H1 (cell line): ENCODE measurements at regions not wholly inside any gene's neighbourhood (a gene's known extent, or its start where the extent isn't known, plus 50 kb on each side); places are given as distances from the start of the nearest gene placed in this dataset.

ENCODE experiments used
- CTCF ChIA-PET: fragments of 300-600 bp; sonication (Branson Sonifier 250); formaldehyde crosslinking; loops from one replicate; lab custom pipeline; 2021; ENCODE audit not compliant: partially characterized antibody; lab: Charles Lee
- POLR2A ChIA-PET: fragments of 300-600 bp; sonication (Branson Sonifier 250); formaldehyde crosslinking; loops from one replicate; lab custom pipeline; 2021; ENCODE audit warnings: inconsistent platforms; ENCODE audit not compliant: partially characterized antibody; lab: Charles Lee
- DNase-seq, 2 experiments: peaks; one replicate each; pipeline versions ENCODE4 v3.0.0 to v3.0.0-alpha.2; 2010 to 2022; ENCODE audit warnings: low spot score in 2 of 2, low read depth in 1 of 2, mixed read lengths in 1 of 2
- FAIRE-seq: peaks from 2 replicates; lab custom pipeline; 2011; peaks lifted over from hg19 to GRCh38; lab: Jason Lieb, UNC
- H2AFZ ChIP-seq: 2 replicates; pipeline ENCODE4 v1.8.1; 2012; ENCODE audit warnings: low read length, inconsistent platforms
- H2AK5ac ChIP-seq: 2 replicates; pipeline ENCODE4 v1.6.1; 2013; ENCODE audit warnings: low read depth, low read length
- H2BK120ac ChIP-seq: replicated peaks from 2 replicates; pipeline ENCODE3; 2013; ENCODE audit warnings: low read depth, low read length, inconsistent platforms
- H2BK12ac ChIP-seq: 2 replicates; pipeline ENCODE4 v1.6.1; 2013; ENCODE audit warnings: low read depth, low read length
- H2BK15ac ChIP-seq: 2 replicates; pipeline ENCODE4 v1.6.1; 2013; ENCODE audit warnings: low read length
- H2BK20ac ChIP-seq: 2 replicates; pipeline ENCODE4 v1.6.1; 2013; ENCODE audit warnings: low read length
- H2BK5ac ChIP-seq: 2 replicates; pipeline ENCODE4 v1.6.1; 2013; ENCODE audit warnings: low read depth, low read length
- H3K14ac ChIP-seq: 2 replicates; pipeline ENCODE4 v1.6.1; 2013; ENCODE audit warnings: inconsistent platforms; ENCODE audit not compliant: insufficient read length
- H3K18ac ChIP-seq: 2 replicates; pipeline ENCODE4 v1.6.1; 2013; ENCODE audit warnings: low read length; ENCODE audit errors: extremely low read depth
- H3K23ac ChIP-seq: 2 replicates; pipeline ENCODE4 v1.6.1; 2013; ENCODE audit warnings: inconsistent platforms; ENCODE audit not compliant: insufficient read length
- H3K23me2 ChIP-seq: 2 replicates; pipeline ENCODE4 v1.6.1; 2013; ENCODE audit warnings: low read depth, low read length
- H3K27ac ChIP-seq: 2 replicates; pipeline ENCODE4 v1.6.1; 2011; ENCODE audit warnings: low read depth, low read length, inconsistent platforms
- H3K27me3 ChIP-seq, 4 experiments: replicated peaks in 1 of 4; 1 replicate in 1 of 4; 2 replicates in 3 of 4; pipeline versions ENCODE4 v1.6.1 to v1.8.1; 2011 to 2013; ENCODE audit warnings: low read length in 3 of 4, mild to moderate bottlenecking in 3 of 4, inconsistent platforms in 2 of 4, mixed read lengths in 2 of 4, moderate library complexity in 1 of 4; ENCODE audit not compliant: control insufficient read depth in 3 of 4, insufficient read depth in 3 of 4; ENCODE audit errors: extremely low read depth in 1 of 4
- H3K36me3 ChIP-seq, 4 experiments: 2 replicates each; pipeline versions ENCODE4 v1.6.1 to v1.8.1; 2011 to 2013; ENCODE audit warnings: mild to moderate bottlenecking in 4 of 4, low read length in 3 of 4, moderate library complexity in 2 of 4, control low read depth in 1 of 4, inconsistent platforms in 1 of 4; ENCODE audit not compliant: insufficient read depth in 4 of 4, control insufficient read depth in 2 of 4
- H3K4ac ChIP-seq: replicated peaks from 2 replicates; pipeline ENCODE3; 2013; ENCODE audit warnings: low read length, low read depth, mixed read lengths, inconsistent platforms; ENCODE audit not compliant: insufficient read length
- H3K4me1 ChIP-seq, 4 experiments: replicated peaks in 1 of 4; 1 replicate in 1 of 4; 2 replicates in 3 of 4; pipeline versions ENCODE4 v1.6.1 to v1.8.1; 2011 to 2013; ENCODE audit warnings: low read length in 3 of 4, inconsistent platforms in 2 of 4, mixed read lengths in 1 of 4; ENCODE audit not compliant: insufficient read depth in 4 of 4, control insufficient read depth in 3 of 4
- H3K4me2 ChIP-seq, 2 experiments: 2 replicates each; pipeline versions ENCODE4 v1.6.1 to v1.8.1; 2011 to 2013; ENCODE audit warnings: low read depth in 2 of 2, low read length in 2 of 2, control low read depth in 1 of 2, inconsistent platforms in 1 of 2, mild to moderate bottlenecking in 1 of 2; ENCODE audit not compliant: insufficient read depth in 1 of 2
- H3K4me3 ChIP-seq, 4 experiments: fragments of 200-600, 300-600 bp in 1 of 4; sonication (generic), shearing (Covaris generic), sonication (Bioruptor Twin) in 1 of 4; 2 replicates each; pipeline versions ENCODE4 v1.5.1 to v1.8.1; 2011 to 2016; ENCODE audit warnings: low read length in 4 of 4, low read depth in 3 of 4, control low read depth in 2 of 4, inconsistent platforms in 2 of 4, mild to moderate bottlenecking in 2 of 4, mixed read lengths in 1 of 4, moderate library complexity in 1 of 4; ENCODE audit not compliant: insufficient read depth in 2 of 4; ENCODE audit errors: extremely low read depth in 1 of 4
- H3K56ac ChIP-seq: replicated peaks from 2 replicates; pipeline ENCODE3; 2013; ENCODE audit warnings: low read depth, mild to moderate bottlenecking, mixed read lengths, low read length, inconsistent platforms; ENCODE audit not compliant: insufficient read length
- H3K79me1 ChIP-seq: 2 replicates; pipeline ENCODE4 v1.6.1; 2013; ENCODE audit warnings: low read depth, low read length, control low read depth
- H3K79me2 ChIP-seq, 2 experiments: 2 replicates each; pipeline versions ENCODE4 v1.6.1 to v1.8.1; 2012 to 2013; ENCODE audit warnings: low read length in 2 of 2, mild to moderate bottlenecking in 2 of 2, inconsistent platforms in 1 of 2; ENCODE audit not compliant: insufficient read depth in 2 of 2, control insufficient read depth in 1 of 2
- H3K9ac ChIP-seq, 4 experiments: replicated peaks in 1 of 4; 1 replicate in 1 of 4; 2 replicates in 3 of 4; pipeline versions ENCODE4 v1.6.1 to v1.8.1; 2011 to 2013; ENCODE audit warnings: low read depth in 3 of 4, low read length in 3 of 4, control low read depth in 2 of 4, mild to moderate bottlenecking in 2 of 4, moderate library complexity in 2 of 4, inconsistent platforms in 1 of 4; ENCODE audit errors: extremely low read depth in 1 of 4
- H3K9me3 ChIP-seq, 2 experiments: 2 replicates each; pipeline versions ENCODE4 v1.6.1 to v1.8.1; 2012 to 2013; ENCODE audit warnings: mild to moderate bottlenecking in 2 of 2, moderate library complexity in 2 of 2, control low read depth in 1 of 2, inconsistent platforms in 1 of 2, low read depth in 1 of 2, low read length in 1 of 2, mixed read lengths in 1 of 2; ENCODE audit not compliant: insufficient read depth in 2 of 2
- H4K20me1 ChIP-seq, 2 experiments: replicated peaks in 1 of 2; 2 replicates each; pipeline versions ENCODE3 to v1.8.1; 2011 to 2013; ENCODE audit warnings: inconsistent platforms in 2 of 2, low read length in 2 of 2, mild to moderate bottlenecking in 1 of 2; ENCODE audit not compliant: insufficient read depth in 2 of 2, control insufficient read depth in 1 of 2
- H4K5ac ChIP-seq: 2 replicates; pipeline ENCODE4 v1.6.1; 2013; ENCODE audit warnings: low read length, low read depth, mixed read lengths, inconsistent platforms; ENCODE audit not compliant: insufficient read length
- H4K8ac ChIP-seq: 2 replicates; pipeline ENCODE4 v1.8.0; 2013; ENCODE audit warnings: mild to moderate bottlenecking, moderate library complexity, low read length, inconsistent platforms; ENCODE audit not compliant: insufficient read depth; ENCODE audit errors: extremely low read depth
- H4K91ac ChIP-seq: replicated peaks from 2 replicates; pipeline ENCODE3; 2013; ENCODE audit warnings: low read length, mixed read lengths, inconsistent platforms; ENCODE audit not compliant: insufficient read length
- KDM5A ChIP-seq: fragments of 200-600 bp; IDR thresholded peaks from 2 replicates; pipeline ENCODE4 v1.7.1; 2012; ENCODE audit warnings: mild to moderate bottlenecking, low read length, inconsistent platforms, mixed read lengths
- RBBP5 ChIP-seq: IDR thresholded peaks from 2 replicates; pipeline ENCODE4 v1.7.1; 2012; ENCODE audit warnings: low read depth, mild to moderate bottlenecking, inconsistent platforms, low read length, moderate library complexity, borderline replicate concordance
- WGBS, 2 experiments: shearing (Covaris generic) in 1 of 2; methylation state at CpG; one replicate each; pipeline versions ENCODE4 v1.1.6 to v1.1.7; 2013 to 2015; ENCODE audit warnings: low lambda C conversion rate in 2 of 2, mixed read lengths in 2 of 2, inconsistent platforms in 1 of 2, low coverage in 1 of 2, missing lambda C conversion rate in 1 of 2; ENCODE audit not compliant: insufficient replicate concordance in 2 of 2, insufficient coverage in 1 of 2, insufficient read length in 1 of 2; ENCODE audit errors: extremely low coverage in 1 of 2, missing lambda C conversion rate in 1 of 2; 5-methylcytosine and 5-hydroxymethylcytosine counted together
- TF ChIP-seq, protein P1 (sequence below): IDR thresholded peaks from 2 replicates; pipeline ENCODE4 v1.6.1; 2012; ENCODE audit warnings: inconsistent platforms

DNA sequence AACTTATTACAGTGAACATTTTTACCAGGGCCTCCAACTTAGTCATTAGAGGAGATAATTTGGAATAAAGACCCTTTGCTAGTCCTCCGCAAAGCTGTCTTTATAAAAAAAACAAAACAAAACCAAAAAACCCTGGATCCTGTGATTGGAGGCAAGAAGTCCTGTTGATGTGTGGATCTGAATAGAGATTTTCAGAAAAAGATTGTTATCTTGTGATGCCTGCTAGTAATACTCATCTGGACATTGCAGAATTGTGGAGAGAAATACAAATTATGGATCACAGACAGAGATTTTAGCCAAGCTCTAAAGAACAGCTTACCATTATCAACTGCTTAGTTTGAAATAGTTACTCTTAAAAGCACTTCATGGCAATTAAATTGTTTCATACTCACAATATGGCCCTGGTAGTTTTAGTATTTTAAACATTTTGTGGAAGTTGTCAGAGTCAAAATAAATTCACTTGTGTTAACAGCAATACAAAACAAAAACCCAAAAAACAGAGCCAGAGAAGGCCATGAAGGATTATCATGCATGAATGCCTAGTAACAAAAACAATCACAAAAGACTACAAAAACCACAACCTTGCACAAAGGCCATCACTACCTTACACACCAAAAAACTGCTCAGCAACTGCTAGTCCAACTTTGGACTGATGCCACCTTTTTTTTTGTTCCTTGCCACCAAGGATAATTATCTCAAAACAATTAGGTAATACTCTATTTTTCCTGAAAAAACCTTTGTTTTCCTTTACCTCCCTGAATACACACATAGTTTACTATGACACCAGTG is 514.5 kb upstream of the SLIT2 start:
- no peak overlapping the region for H4K8ac ChIP-seq
- H2AK5ac ChIP-seq, result no peak overlapping the region
- no peak overlapping the region for H3K4ac ChIP-seq
- H3K4me1 ChIP-seq, result no peaks in the 10 kb centered on the region
- H3K23ac ChIP-seq, result no peak overlapping the region
- CTCF ChIA-PET, result no interaction called here
- no peaks in the 10 kb centered on the region for H3K23me2 ChIP-seq
- H2BK120ac ChIP-seq, result no peak overlapping the region
- no peak overlapping the region for H4K91ac ChIP-seq
- no peaks in the 10 kb centered on the region for H3K79me2 ChIP-seq
- POLR2A ChIA-PET, result no interaction called here
- H2BK20ac ChIP-seq, result no peak overlapping the region
- no peak for DNase-seq
- FAIRE-seq, result no peak
- H3K9ac ChIP-seq, result no peak overlapping the region
- no peaks in the 10 kb centered on the region for H4K20me1 ChIP-seq
- H2BK12ac ChIP-seq, result no peak overlapping the region
- H3K14ac ChIP-seq, result no peak overlapping the region
- no peak overlapping the region for H3K56ac ChIP-seq
- no peaks in the 10 kb centered on the region for H3K9me3 ChIP-seq
- no peak overlapping the region for H4K5ac ChIP-seq
- no peak overlapping the region for H3K4me2 ChIP-seq
- H3K36me3 ChIP-seq, result no peaks in the 10 kb centered on the region
- no peak overlapping the region for H2AFZ ChIP-seq
- WGBS, 2 experiments, result 83% methylated on average over 1 of the region's 1 CpG; no CpG with 5 or more reads in 1 of the 2 experiments
- H3K27ac ChIP-seq, result no peak overlapping the region
- no peak overlapping the region for H3K18ac ChIP-seq
- no peak overlapping the region for H2BK15ac ChIP-seq
- TF ChIP-seq RBBP5 (no peak), KDM5A (no peak)
- TF ChIP-seq, protein P1, sequence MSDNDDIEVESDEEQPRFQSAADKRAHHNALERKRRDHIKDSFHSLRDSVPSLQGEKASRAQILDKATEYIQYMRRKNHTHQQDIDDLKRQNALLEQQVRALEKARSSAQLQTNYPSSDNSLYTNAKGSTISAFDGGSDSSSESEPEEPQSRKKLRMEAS, result no peak
- no peaks in the 10 kb centered on the region for H3K79me1 ChIP-seq
- no peak overlapping the region for H2BK5ac ChIP-seq
- H3K27me3 ChIP-seq, result no peaks in the 10 kb centered on the region
- no peak overlapping the region for H3K4me3 ChIP-seq
